IMR-90 (cell line): ENCODE measurements at regions not wholly inside any gene's neighbourhood (a gene's known extent, or its start where the extent isn't known, plus 50 kb on each side); places are given as distances from the start of the nearest gene placed in this dataset.

ENCODE experiments used
- ATAC-seq: fragments of 200-7000 bp; cut with Tn5 transposase; 2 replicates; pipeline ENCODE4 v1.9.1; 2020; ENCODE audit warnings: low read depth, mild to moderate bottlenecking, moderate library complexity
- BruUV-seq: library from RNA; stranded (reverse); fragments of 400-500 nt; replicated peaks from 2 replicates; lab custom pipeline; 2021; lab: Mats Ljungman, UMichigan
- CTCF ChIA-PET: fragments of 300-600 bp; formaldehyde crosslinking; extraction: SDS; loops from one replicate; lab custom pipeline; 2021; ENCODE audit warnings: antibody characterized with exemption; lab: Yijun Ruan, JAX
- POLR2A ChIA-PET: fragments of 300-600 bp; sonication (Branson Sonifier 250); formaldehyde crosslinking; loops from one replicate; lab custom pipeline; 2022; ENCODE audit warnings: antibody characterized with exemption; ENCODE audit not compliant: unreplicated experiment; lab: Charles Lee
- DNase-seq: peaks from one replicate; pipeline ENCODE4 v3.0.0; 2013
- H2AFZ ChIP-seq: replicated peaks from 2 replicates; pipeline ENCODE3; 2013; ENCODE audit warnings: low read length, mild to moderate bottlenecking; ENCODE audit not compliant: poor library complexity
- H2AK5ac ChIP-seq: 2 replicates; pipeline ENCODE4 v1.6.1; 2013; ENCODE audit warnings: low read depth, low read length, inconsistent platforms
- H2AK9ac ChIP-seq: replicated peaks from 2 replicates; pipeline ENCODE3; 2013; ENCODE audit warnings: mild to moderate bottlenecking, low read depth, low read length, moderate library complexity; ENCODE audit not compliant: poor library complexity
- H2BK120ac ChIP-seq: 2 replicates; pipeline ENCODE4 v1.6.1; 2013; ENCODE audit warnings: low read depth, low read length, inconsistent platforms
- H2BK15ac ChIP-seq: 3 replicates; pipeline ENCODE4 v1.6.1; 2013; ENCODE audit warnings: low read depth, low read length, inconsistent platforms
- H2BK20ac ChIP-seq: 2 replicates; pipeline ENCODE4 v1.6.1; 2013; ENCODE audit warnings: low read depth, mild to moderate bottlenecking, inconsistent platforms, low read length, moderate library complexity
- H2BK5ac ChIP-seq: 2 replicates; pipeline ENCODE4 v1.6.1; 2013; ENCODE audit warnings: mild to moderate bottlenecking, low read depth, low read length, inconsistent platforms; ENCODE audit not compliant: poor library complexity, severe bottlenecking
- H3K14ac ChIP-seq: replicated peaks from 2 replicates; pipeline ENCODE4 v1.6.1; 2013; ENCODE audit warnings: low read depth, low read length, inconsistent platforms
- H3K18ac ChIP-seq: 2 replicates; pipeline ENCODE4 v1.6.1; 2013; ENCODE audit warnings: low read depth, low read length, control low read depth
- H3K23ac ChIP-seq: 2 replicates; pipeline ENCODE4 v1.6.1; 2013; ENCODE audit warnings: low read depth, low read length, inconsistent platforms
- H3K27ac ChIP-seq: 2 replicates; pipeline ENCODE4 v1.5.1; 2013; ENCODE audit warnings: mild to moderate bottlenecking, control low read depth, low read length; ENCODE audit not compliant: insufficient read depth
- H3K27me3 ChIP-seq: 2 replicates; pipeline ENCODE4 v1.6.1; 2013; ENCODE audit warnings: low read length; ENCODE audit not compliant: control insufficient read depth, insufficient read depth
- H3K36me3 ChIP-seq: 2 replicates; pipeline ENCODE4 v1.6.1; 2013; ENCODE audit warnings: low read length, mixed read lengths; ENCODE audit not compliant: control insufficient read depth, insufficient read depth
- H3K4ac ChIP-seq: 2 replicates; pipeline ENCODE4 v1.6.1; 2013; ENCODE audit warnings: low read depth, low read length, inconsistent platforms
- H3K4me1 ChIP-seq: 2 replicates; pipeline ENCODE4 v1.6.1; 2013; ENCODE audit warnings: low read length, mixed read lengths; ENCODE audit not compliant: control insufficient read depth, insufficient read depth
- H3K4me2 ChIP-seq: 2 replicates; pipeline ENCODE4 v1.6.1; 2013; ENCODE audit warnings: low read depth, mild to moderate bottlenecking, control low read depth, low read length, moderate library complexity
- H3K4me3 ChIP-seq: 2 replicates; pipeline ENCODE4 v1.5.1; 2013; ENCODE audit warnings: low read depth, mild to moderate bottlenecking, control low read depth, low read length, moderate library complexity; ENCODE audit not compliant: insufficient read depth
- H3K56ac ChIP-seq: 2 replicates; pipeline ENCODE4 v1.6.1; 2013; ENCODE audit warnings: low read length, inconsistent platforms; ENCODE audit not compliant: insufficient read depth; ENCODE audit errors: extremely low read depth
- H3K79me1 ChIP-seq, 2 experiments: 2 replicates each; pipeline ENCODE4 v1.6.1; 2013; ENCODE audit warnings: low read length in 2 of 2, inconsistent platforms in 1 of 2, low read depth in 1 of 2
- H3K9ac ChIP-seq: 2 replicates; pipeline ENCODE4 v1.6.1; 2013; ENCODE audit warnings: low read depth, low read length, control low read depth
- H3K9me1 ChIP-seq: 2 replicates; pipeline ENCODE4 v1.6.1; 2013; ENCODE audit warnings: low read length, inconsistent platforms; ENCODE audit not compliant: insufficient read depth
- H3K9me3 ChIP-seq: 2 replicates; pipeline ENCODE4 v1.6.1; 2013; ENCODE audit warnings: low read length; ENCODE audit not compliant: control insufficient read depth, insufficient read depth
- H4K20me1 ChIP-seq: 2 replicates; pipeline ENCODE4 v1.6.1; 2013; ENCODE audit warnings: low read length, inconsistent platforms; ENCODE audit not compliant: insufficient read depth
- H4K5ac ChIP-seq: 2 replicates; pipeline ENCODE4 v1.6.1; 2013; ENCODE audit warnings: mild to moderate bottlenecking, low read depth, low read length, control low read depth
- H4K8ac ChIP-seq, 2 experiments: 2 replicates each; pipeline ENCODE4 v1.6.1; 2013; ENCODE audit warnings: low read depth in 2 of 2, low read length in 2 of 2, control low read depth in 1 of 2, inconsistent platforms in 1 of 2
- H4K91ac ChIP-seq: 2 replicates; pipeline ENCODE4 v1.6.1; 2013; ENCODE audit warnings: low read depth, low read length, inconsistent platforms; ENCODE audit not compliant: insufficient read depth
- BHLHE40 ChIP-seq: fragments of 150-350 bp; IDR thresholded peaks from 2 replicates; pipeline ENCODE4 v1.6.1; 2016; ENCODE audit warnings: mild to moderate bottlenecking, low read depth, low read length
- CEBPB ChIP-seq: IDR thresholded peaks from 2 replicates; pipeline ENCODE4 v1.6.1; 2012; ENCODE audit warnings: low read depth, low read length, improper control_type of control experiment
- CHD1 ChIP-seq: IDR thresholded peaks from 2 replicates; pipeline ENCODE4 v1.6.1; 2012; ENCODE audit warnings: low read depth, low read length, improper control_type of control experiment
- FOS ChIP-seq: fragments of 150-350 bp; IDR thresholded peaks from 2 replicates; pipeline ENCODE4 v1.6.1; 2016; ENCODE audit warnings: low read depth, low read length
- MAFK ChIP-seq: IDR thresholded peaks from 2 replicates; pipeline ENCODE4 v1.6.1; 2012; ENCODE audit warnings: low read depth, low read length, improper control_type of control experiment
- MAZ ChIP-seq: IDR thresholded peaks from 2 replicates; pipeline ENCODE4 v1.6.1; 2012; ENCODE audit warnings: low read depth, mild to moderate bottlenecking, low read length, improper control_type of control experiment, moderate library complexity, borderline replicate concordance
- MXI1 ChIP-seq: IDR thresholded peaks from 2 replicates; pipeline ENCODE4 v1.6.1; 2012; ENCODE audit warnings: low read depth, mild to moderate bottlenecking, low read length, moderate library complexity, borderline replicate concordance
- NFE2L2 ChIP-seq: fragments of 150-350 bp; IDR thresholded peaks from 2 replicates; pipeline ENCODE4 v1.6.1; 2016; ENCODE audit warnings: low read depth, mild to moderate bottlenecking, low read length
- POLR2A ChIP-seq: IDR thresholded peaks from 2 replicates; pipeline ENCODE4 v1.6.1; 2012; ENCODE audit warnings: mild to moderate bottlenecking, low read depth, low read length
- RAD21 ChIP-seq: IDR thresholded peaks from 2 replicates; pipeline ENCODE4 v1.6.1; 2012; ENCODE audit warnings: low read length, improper control_type of control experiment
- RCOR1 ChIP-seq: IDR thresholded peaks from 2 replicates; pipeline ENCODE4 v1.6.1; 2012; ENCODE audit warnings: mild to moderate bottlenecking, low read length, improper control_type of control experiment; ENCODE audit not compliant: insufficient replicate concordance
- RFX5 ChIP-seq: IDR thresholded peaks from 2 replicates; pipeline ENCODE4 v1.8.0; 2012; ENCODE audit warnings: low read depth, mild to moderate bottlenecking, low read length, moderate library complexity
- SMC3 ChIP-seq: fragments of 150-350 bp; IDR thresholded peaks from 2 replicates; pipeline ENCODE4 v1.6.1; 2016; ENCODE audit warnings: low read depth, mild to moderate bottlenecking, antibody characterized with exemption, low read length, moderate library complexity
- WGBS, 2 experiments: methylation state at CpG; one replicate each; pipeline versions ENCODE4 v1.1.5 to v1.1.7; 2013; ENCODE audit warnings: missing lambda C conversion rate in 2 of 2; ENCODE audit not compliant: insufficient read length in 1 of 2; ENCODE audit errors: extremely low coverage in 2 of 2; 5-methylcytosine and 5-hydroxymethylcytosine counted together
- dilution Hi-C: fragments of 300-500 bp; cut with HindIII; formaldehyde crosslinking; loops from one replicate; pipeline ENCODE4 v1.14.3; 2018; ENCODE audit warnings: low sequenced_read_pairs; ENCODE audit not compliant: unreplicated experiment
- in situ Hi-C: fragments of 300-500 bp; cut with MboI; formaldehyde crosslinking; loops from 3 replicates; pipeline ENCODE4 v1.14.3; 2019; ENCODE audit warnings: low sequenced_read_pairs, inconsistent platforms, mixed read lengths
- intact Hi-C: fragments of 100-400 bp; cut with micrococcal nuclease; formaldehyde crosslinking; loops from 2 replicates; pipeline ENCODE4 v1.10.0; 2022
- TF ChIP-seq, protein P1 (sequence below): fragments of 150-350 bp; IDR thresholded peaks from 2 replicates; pipeline ENCODE4 v1.6.1; 2016; ENCODE audit warnings: low read depth, mild to moderate bottlenecking, low read length, moderate library complexity, borderline replicate concordance
- TF ChIP-seq, protein P2 (sequence below): conservative IDR thresholded peaks from 2 replicates; pipeline ENCODE4 v1.5.1; 2012; ENCODE audit warnings: mild to moderate bottlenecking, low read depth, low read length, improper control_type of control experiment
- TF ChIP-seq, protein P3 (sequence below): fragments of 150-350 bp; IDR thresholded peaks from 2 replicates; pipeline ENCODE4 v1.6.1; 2017; ENCODE audit warnings: mild to moderate bottlenecking, antibody characterized with exemption, low read length, low read depth

GRCh38 chr2:48250474-48250844 is 64.0 kb upstream of the FOXN2 start:
- CTCF ChIA-PET: no interaction called here
- no peak overlapping the region for H2AK5ac ChIP-seq
- no peak overlapping the region for H2BK120ac ChIP-seq
- no peak overlapping the region for H2AK9ac ChIP-seq
- H4K8ac ChIP-seq: no peak overlapping the region; a peak in 1 of 4 replicates
- TF ChIP-seq POLR2A: no peak
- TF ChIP-seq RCOR1: no peak
- TF ChIP-seq, protein P1, sequence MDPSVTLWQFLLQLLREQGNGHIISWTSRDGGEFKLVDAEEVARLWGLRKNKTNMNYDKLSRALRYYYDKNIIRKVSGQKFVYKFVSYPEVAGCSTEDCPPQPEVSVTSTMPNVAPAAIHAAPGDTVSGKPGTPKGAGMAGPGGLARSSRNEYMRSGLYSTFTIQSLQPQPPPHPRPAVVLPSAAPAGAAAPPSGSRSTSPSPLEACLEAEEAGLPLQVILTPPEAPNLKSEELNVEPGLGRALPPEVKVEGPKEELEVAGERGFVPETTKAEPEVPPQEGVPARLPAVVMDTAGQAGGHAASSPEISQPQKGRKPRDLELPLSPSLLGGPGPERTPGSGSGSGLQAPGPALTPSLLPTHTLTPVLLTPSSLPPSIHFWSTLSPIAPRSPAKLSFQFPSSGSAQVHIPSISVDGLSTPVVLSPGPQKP: no peak
- TF ChIP-seq, protein P2, sequence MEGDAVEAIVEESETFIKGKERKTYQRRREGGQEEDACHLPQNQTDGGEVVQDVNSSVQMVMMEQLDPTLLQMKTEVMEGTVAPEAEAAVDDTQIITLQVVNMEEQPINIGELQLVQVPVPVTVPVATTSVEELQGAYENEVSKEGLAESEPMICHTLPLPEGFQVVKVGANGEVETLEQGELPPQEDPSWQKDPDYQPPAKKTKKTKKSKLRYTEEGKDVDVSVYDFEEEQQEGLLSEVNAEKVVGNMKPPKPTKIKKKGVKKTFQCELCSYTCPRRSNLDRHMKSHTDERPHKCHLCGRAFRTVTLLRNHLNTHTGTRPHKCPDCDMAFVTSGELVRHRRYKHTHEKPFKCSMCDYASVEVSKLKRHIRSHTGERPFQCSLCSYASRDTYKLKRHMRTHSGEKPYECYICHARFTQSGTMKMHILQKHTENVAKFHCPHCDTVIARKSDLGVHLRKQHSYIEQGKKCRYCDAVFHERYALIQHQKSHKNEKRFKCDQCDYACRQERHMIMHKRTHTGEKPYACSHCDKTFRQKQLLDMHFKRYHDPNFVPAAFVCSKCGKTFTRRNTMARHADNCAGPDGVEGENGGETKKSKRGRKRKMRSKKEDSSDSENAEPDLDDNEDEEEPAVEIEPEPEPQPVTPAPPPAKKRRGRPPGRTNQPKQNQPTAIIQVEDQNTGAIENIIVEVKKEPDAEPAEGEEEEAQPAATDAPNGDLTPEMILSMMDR: no peak
- TF ChIP-seq RFX5: no peak
- no peak for TF ChIP-seq MXI1
- no peak for TF ChIP-seq FOS
- no peak for TF ChIP-seq CEBPB
- no peak for TF ChIP-seq RAD21
- no peak for TF ChIP-seq SMC3
- no peak for TF ChIP-seq NFE2L2
- no peak for TF ChIP-seq CHD1
- TF ChIP-seq, protein P3, sequence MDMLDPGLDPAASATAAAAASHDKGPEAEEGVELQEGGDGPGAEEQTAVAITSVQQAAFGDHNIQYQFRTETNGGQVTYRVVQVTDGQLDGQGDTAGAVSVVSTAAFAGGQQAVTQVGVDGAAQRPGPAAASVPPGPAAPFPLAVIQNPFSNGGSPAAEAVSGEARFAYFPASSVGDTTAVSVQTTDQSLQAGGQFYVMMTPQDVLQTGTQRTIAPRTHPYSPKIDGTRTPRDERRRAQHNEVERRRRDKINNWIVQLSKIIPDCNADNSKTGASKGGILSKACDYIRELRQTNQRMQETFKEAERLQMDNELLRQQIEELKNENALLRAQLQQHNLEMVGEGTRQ: no peak
- TF ChIP-seq MAFK: no peak
- TF ChIP-seq BHLHE40: no peak
- no peak for TF ChIP-seq MAZ
- dilution Hi-C loops: no loop called here
- no peak overlapping the region for H3K4ac ChIP-seq
- H3K27ac ChIP-seq: no peak overlapping the region
- no peak overlapping the region for H2AFZ ChIP-seq
- H4K91ac ChIP-seq: no peak overlapping the region
- no CpG with 5 or more reads among the region's 4 CpGs for WGBS, 2 experiments
- intact Hi-C loops: no loop called here
- no peak overlapping the region for H3K23ac ChIP-seq
- H2BK15ac ChIP-seq: no peak overlapping the region
- H3K9me1 ChIP-seq: 0 out of 2 replicates have a peak, but pooled peaks cover 4% of the 10 kb centered on the region
- in situ Hi-C loops: no loop called here
- POLR2A ChIA-PET: no interaction called here
- no peak overlapping the region for H3K18ac ChIP-seq
- no peak overlapping the region for H2BK5ac ChIP-seq
- H3K36me3 ChIP-seq: no peaks in the 10 kb centered on the region
- H3K4me3 ChIP-seq: no peak overlapping the region
- no peaks in the 10 kb centered on the region for H3K79me1 ChIP-seq
- no peak overlapping the region for H3K14ac ChIP-seq
- no TSS peak for BruUV-seq
- H3K9ac ChIP-seq: no peak overlapping the region
- no peak overlapping the region for H2BK20ac ChIP-seq
- H3K4me2 ChIP-seq: no peak overlapping the region
- ATAC-seq (no peak), DNase-seq (no peak)
- H3K4me1 ChIP-seq: peaks cover 9% of the 10 kb centered on the region
- no peak overlapping the region for H3K56ac ChIP-seq
- 0 out of 2 replicates have a peak, but pooled peaks cover under 1% of the 10 kb centered on the region for H3K27me3 ChIP-seq
- H4K20me1 ChIP-seq: peaks cover 4% of the 10 kb centered on the region; the same call in 1 of the 2 replicates
- H3K9me3 ChIP-seq: no peaks in the 10 kb centered on the region
- no peak overlapping the region for H4K5ac ChIP-seq
